IMR-90 (cell line): ENCODE measurements at regions not wholly inside any gene's neighbourhood (a gene's known extent, or its start where the extent isn't known, plus 50 kb on each side); places are given as distances from the start of the nearest gene placed in this dataset.

Experiments used
- ATAC-seq: fragments of 200-7000 bp; cut with Tn5 transposase; 2 replicates; pipeline ENCODE4 v1.9.1; 2020; ENCODE audit warnings: low read depth, mild to moderate bottlenecking, moderate library complexity
- BruUV-seq: library from RNA; stranded (reverse); fragments of 400-500 nt; replicated peaks from 2 replicates; lab custom pipeline; 2021; lab: Mats Ljungman, UMichigan
- CTCF ChIA-PET: fragments of 300-600 bp; formaldehyde crosslinking; extraction: SDS; loops from one replicate; lab custom pipeline; 2021; ENCODE audit warnings: antibody characterized with exemption; lab: Yijun Ruan, JAX
- POLR2A ChIA-PET: fragments of 300-600 bp; sonication (Branson Sonifier 250); formaldehyde crosslinking; loops from one replicate; lab custom pipeline; 2022; ENCODE audit warnings: antibody characterized with exemption; ENCODE audit not compliant: unreplicated experiment; lab: Charles Lee
- DNase-seq: peaks from one replicate; pipeline ENCODE4 v3.0.0; 2013
- H2AFZ ChIP-seq: replicated peaks from 2 replicates; pipeline ENCODE3; 2013; ENCODE audit warnings: low read length, mild to moderate bottlenecking; ENCODE audit not compliant: poor library complexity
- H2AK5ac ChIP-seq: 2 replicates; pipeline ENCODE4 v1.6.1; 2013; ENCODE audit warnings: low read depth, low read length, inconsistent platforms
- H2AK9ac ChIP-seq: replicated peaks from 2 replicates; pipeline ENCODE3; 2013; ENCODE audit warnings: mild to moderate bottlenecking, low read depth, low read length, moderate library complexity; ENCODE audit not compliant: poor library complexity
- H2BK120ac ChIP-seq: 2 replicates; pipeline ENCODE4 v1.6.1; 2013; ENCODE audit warnings: low read depth, low read length, inconsistent platforms
- H2BK15ac ChIP-seq: 3 replicates; pipeline ENCODE4 v1.6.1; 2013; ENCODE audit warnings: low read depth, low read length, inconsistent platforms
- H2BK20ac ChIP-seq: 2 replicates; pipeline ENCODE4 v1.6.1; 2013; ENCODE audit warnings: low read depth, mild to moderate bottlenecking, inconsistent platforms, low read length, moderate library complexity
- H2BK5ac ChIP-seq: 2 replicates; pipeline ENCODE4 v1.6.1; 2013; ENCODE audit warnings: mild to moderate bottlenecking, low read depth, low read length, inconsistent platforms; ENCODE audit not compliant: poor library complexity, severe bottlenecking
- H3K14ac ChIP-seq: replicated peaks from 2 replicates; pipeline ENCODE4 v1.6.1; 2013; ENCODE audit warnings: low read depth, low read length, inconsistent platforms
- H3K18ac ChIP-seq: 2 replicates; pipeline ENCODE4 v1.6.1; 2013; ENCODE audit warnings: low read depth, low read length, control low read depth
- H3K23ac ChIP-seq: 2 replicates; pipeline ENCODE4 v1.6.1; 2013; ENCODE audit warnings: low read depth, low read length, inconsistent platforms
- H3K27ac ChIP-seq: 2 replicates; pipeline ENCODE4 v1.5.1; 2013; ENCODE audit warnings: mild to moderate bottlenecking, control low read depth, low read length; ENCODE audit not compliant: insufficient read depth
- H3K27me3 ChIP-seq: 2 replicates; pipeline ENCODE4 v1.6.1; 2013; ENCODE audit warnings: low read length; ENCODE audit not compliant: control insufficient read depth, insufficient read depth
- H3K36me3 ChIP-seq: 2 replicates; pipeline ENCODE4 v1.6.1; 2013; ENCODE audit warnings: low read length, mixed read lengths; ENCODE audit not compliant: control insufficient read depth, insufficient read depth
- H3K4ac ChIP-seq: 2 replicates; pipeline ENCODE4 v1.6.1; 2013; ENCODE audit warnings: low read depth, low read length, inconsistent platforms
- H3K4me1 ChIP-seq: 2 replicates; pipeline ENCODE4 v1.6.1; 2013; ENCODE audit warnings: low read length, mixed read lengths; ENCODE audit not compliant: control insufficient read depth, insufficient read depth
- H3K4me2 ChIP-seq: 2 replicates; pipeline ENCODE4 v1.6.1; 2013; ENCODE audit warnings: low read depth, mild to moderate bottlenecking, control low read depth, low read length, moderate library complexity
- H3K4me3 ChIP-seq: 2 replicates; pipeline ENCODE4 v1.5.1; 2013; ENCODE audit warnings: low read depth, mild to moderate bottlenecking, control low read depth, low read length, moderate library complexity; ENCODE audit not compliant: insufficient read depth
- H3K56ac ChIP-seq: 2 replicates; pipeline ENCODE4 v1.6.1; 2013; ENCODE audit warnings: low read length, inconsistent platforms; ENCODE audit not compliant: insufficient read depth; ENCODE audit errors: extremely low read depth
- H3K79me1 ChIP-seq, 2 experiments: 2 replicates each; pipeline ENCODE4 v1.6.1; 2013; ENCODE audit warnings: low read length in 2 of 2, inconsistent platforms in 1 of 2, low read depth in 1 of 2
- H3K9ac ChIP-seq: 2 replicates; pipeline ENCODE4 v1.6.1; 2013; ENCODE audit warnings: low read depth, low read length, control low read depth
- H3K9me1 ChIP-seq: 2 replicates; pipeline ENCODE4 v1.6.1; 2013; ENCODE audit warnings: low read length, inconsistent platforms; ENCODE audit not compliant: insufficient read depth
- H3K9me3 ChIP-seq: 2 replicates; pipeline ENCODE4 v1.6.1; 2013; ENCODE audit warnings: low read length; ENCODE audit not compliant: control insufficient read depth, insufficient read depth
- H4K20me1 ChIP-seq: 2 replicates; pipeline ENCODE4 v1.6.1; 2013; ENCODE audit warnings: low read length, inconsistent platforms; ENCODE audit not compliant: insufficient read depth
- H4K5ac ChIP-seq: 2 replicates; pipeline ENCODE4 v1.6.1; 2013; ENCODE audit warnings: mild to moderate bottlenecking, low read depth, low read length, control low read depth
- H4K8ac ChIP-seq, 2 experiments: 2 replicates each; pipeline ENCODE4 v1.6.1; 2013; ENCODE audit warnings: low read depth in 2 of 2, low read length in 2 of 2, control low read depth in 1 of 2, inconsistent platforms in 1 of 2
- H4K91ac ChIP-seq: 2 replicates; pipeline ENCODE4 v1.6.1; 2013; ENCODE audit warnings: low read depth, low read length, inconsistent platforms; ENCODE audit not compliant: insufficient read depth
- BHLHE40 ChIP-seq: fragments of 150-350 bp; IDR thresholded peaks from 2 replicates; pipeline ENCODE4 v1.6.1; 2016; ENCODE audit warnings: mild to moderate bottlenecking, low read depth, low read length
- CEBPB ChIP-seq: IDR thresholded peaks from 2 replicates; pipeline ENCODE4 v1.6.1; 2012; ENCODE audit warnings: low read depth, low read length, improper control_type of control experiment
- FOS ChIP-seq: fragments of 150-350 bp; IDR thresholded peaks from 2 replicates; pipeline ENCODE4 v1.6.1; 2016; ENCODE audit warnings: low read depth, low read length
- MAFK ChIP-seq: IDR thresholded peaks from 2 replicates; pipeline ENCODE4 v1.6.1; 2012; ENCODE audit warnings: low read depth, low read length, improper control_type of control experiment
- MAZ ChIP-seq: IDR thresholded peaks from 2 replicates; pipeline ENCODE4 v1.6.1; 2012; ENCODE audit warnings: low read depth, mild to moderate bottlenecking, low read length, improper control_type of control experiment, moderate library complexity, borderline replicate concordance
- MXI1 ChIP-seq: IDR thresholded peaks from 2 replicates; pipeline ENCODE4 v1.6.1; 2012; ENCODE audit warnings: low read depth, mild to moderate bottlenecking, low read length, moderate library complexity, borderline replicate concordance
- NFE2L2 ChIP-seq: fragments of 150-350 bp; IDR thresholded peaks from 2 replicates; pipeline ENCODE4 v1.6.1; 2016; ENCODE audit warnings: low read depth, mild to moderate bottlenecking, low read length
- POLR2A ChIP-seq: IDR thresholded peaks from 2 replicates; pipeline ENCODE4 v1.6.1; 2012; ENCODE audit warnings: mild to moderate bottlenecking, low read depth, low read length
- RAD21 ChIP-seq: IDR thresholded peaks from 2 replicates; pipeline ENCODE4 v1.6.1; 2012; ENCODE audit warnings: low read length, improper control_type of control experiment
- RCOR1 ChIP-seq: IDR thresholded peaks from 2 replicates; pipeline ENCODE4 v1.6.1; 2012; ENCODE audit warnings: mild to moderate bottlenecking, low read length, improper control_type of control experiment; ENCODE audit not compliant: insufficient replicate concordance
- RFX5 ChIP-seq: IDR thresholded peaks from 2 replicates; pipeline ENCODE4 v1.8.0; 2012; ENCODE audit warnings: low read depth, mild to moderate bottlenecking, low read length, moderate library complexity
- SMC3 ChIP-seq: fragments of 150-350 bp; IDR thresholded peaks from 2 replicates; pipeline ENCODE4 v1.6.1; 2016; ENCODE audit warnings: low read depth, mild to moderate bottlenecking, antibody characterized with exemption, low read length, moderate library complexity
- WGBS, 2 experiments: methylation state at CpG; one replicate each; pipeline versions ENCODE4 v1.1.5 to v1.1.7; 2013; ENCODE audit warnings: missing lambda C conversion rate in 2 of 2; ENCODE audit not compliant: insufficient read length in 1 of 2; ENCODE audit errors: extremely low coverage in 2 of 2; 5-methylcytosine and 5-hydroxymethylcytosine counted together
- dilution Hi-C: fragments of 300-500 bp; cut with HindIII; formaldehyde crosslinking; loops from one replicate; pipeline ENCODE4 v1.14.3; 2018; ENCODE audit warnings: low sequenced_read_pairs; ENCODE audit not compliant: unreplicated experiment
- in situ Hi-C: fragments of 300-500 bp; cut with MboI; formaldehyde crosslinking; loops from 3 replicates; pipeline ENCODE4 v1.14.3; 2019; ENCODE audit warnings: low sequenced_read_pairs, inconsistent platforms, mixed read lengths
- intact Hi-C: fragments of 100-400 bp; cut with micrococcal nuclease; formaldehyde crosslinking; loops from 2 replicates; pipeline ENCODE4 v1.10.0; 2022
- TF ChIP-seq, protein P1 (sequence below): conservative IDR thresholded peaks from 2 replicates; pipeline ENCODE4 v1.5.1; 2012; ENCODE audit warnings: mild to moderate bottlenecking, low read depth, low read length, improper control_type of control experiment
- TF ChIP-seq, protein P2 (sequence below): fragments of 150-350 bp; IDR thresholded peaks from 2 replicates; pipeline ENCODE4 v1.6.1; 2016; ENCODE audit warnings: low read depth, mild to moderate bottlenecking, low read length, moderate library complexity, borderline replicate concordance

DNA sequence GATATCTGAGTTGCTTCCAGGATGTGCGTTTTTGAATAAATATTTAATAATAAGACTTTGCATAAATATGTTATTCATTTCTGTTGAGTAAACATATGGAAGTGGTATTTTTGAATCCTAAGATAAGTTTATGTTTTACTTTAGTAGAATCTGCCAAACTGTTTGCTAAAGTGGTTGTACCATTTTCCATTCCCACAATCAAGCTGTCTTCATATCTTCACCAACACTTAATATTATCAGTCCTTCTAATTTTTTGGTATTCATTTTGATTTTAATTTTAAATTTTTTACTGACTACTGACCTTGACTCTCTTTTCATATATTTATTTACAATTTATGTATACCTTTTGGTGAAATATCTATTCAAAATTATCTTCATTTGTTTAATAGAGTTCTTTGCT, 293.9 kb upstream of the PTCHD4 start:
- no peaks in the 10 kb centered on the region for H3K9me3 ChIP-seq
- no peak overlapping the region for H2AK9ac ChIP-seq
- BruUV-seq: no TSS peak
- ATAC-seq: no peak
- H3K4me2 ChIP-seq: no peak overlapping the region
- H4K91ac ChIP-seq: no peak overlapping the region
- no peak overlapping the region for H2AK5ac ChIP-seq
- no peak overlapping the region for H3K9ac ChIP-seq
- in situ Hi-C loops (no loop called here), intact Hi-C loops (no loop called here), dilution Hi-C loops (no loop called here)
- H2BK20ac ChIP-seq: no peak overlapping the region
- H3K23ac ChIP-seq: no peak overlapping the region
- H3K36me3 ChIP-seq: no peaks in the 10 kb centered on the region
- H2AFZ ChIP-seq: no peak overlapping the region
- no peak overlapping the region for H4K8ac ChIP-seq
- TF ChIP-seq NFE2L2 (no peak), RAD21 (no peak), BHLHE40 (no peak), MAZ (no peak), CEBPB (no peak), RFX5 (no peak), FOS (no peak), SMC3 (no peak), MXI1 (no peak), MAFK (no peak), POLR2A (no peak), RCOR1 (no peak)
- TF ChIP-seq, protein P1, sequence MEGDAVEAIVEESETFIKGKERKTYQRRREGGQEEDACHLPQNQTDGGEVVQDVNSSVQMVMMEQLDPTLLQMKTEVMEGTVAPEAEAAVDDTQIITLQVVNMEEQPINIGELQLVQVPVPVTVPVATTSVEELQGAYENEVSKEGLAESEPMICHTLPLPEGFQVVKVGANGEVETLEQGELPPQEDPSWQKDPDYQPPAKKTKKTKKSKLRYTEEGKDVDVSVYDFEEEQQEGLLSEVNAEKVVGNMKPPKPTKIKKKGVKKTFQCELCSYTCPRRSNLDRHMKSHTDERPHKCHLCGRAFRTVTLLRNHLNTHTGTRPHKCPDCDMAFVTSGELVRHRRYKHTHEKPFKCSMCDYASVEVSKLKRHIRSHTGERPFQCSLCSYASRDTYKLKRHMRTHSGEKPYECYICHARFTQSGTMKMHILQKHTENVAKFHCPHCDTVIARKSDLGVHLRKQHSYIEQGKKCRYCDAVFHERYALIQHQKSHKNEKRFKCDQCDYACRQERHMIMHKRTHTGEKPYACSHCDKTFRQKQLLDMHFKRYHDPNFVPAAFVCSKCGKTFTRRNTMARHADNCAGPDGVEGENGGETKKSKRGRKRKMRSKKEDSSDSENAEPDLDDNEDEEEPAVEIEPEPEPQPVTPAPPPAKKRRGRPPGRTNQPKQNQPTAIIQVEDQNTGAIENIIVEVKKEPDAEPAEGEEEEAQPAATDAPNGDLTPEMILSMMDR: no peak
- TF ChIP-seq, protein P2, sequence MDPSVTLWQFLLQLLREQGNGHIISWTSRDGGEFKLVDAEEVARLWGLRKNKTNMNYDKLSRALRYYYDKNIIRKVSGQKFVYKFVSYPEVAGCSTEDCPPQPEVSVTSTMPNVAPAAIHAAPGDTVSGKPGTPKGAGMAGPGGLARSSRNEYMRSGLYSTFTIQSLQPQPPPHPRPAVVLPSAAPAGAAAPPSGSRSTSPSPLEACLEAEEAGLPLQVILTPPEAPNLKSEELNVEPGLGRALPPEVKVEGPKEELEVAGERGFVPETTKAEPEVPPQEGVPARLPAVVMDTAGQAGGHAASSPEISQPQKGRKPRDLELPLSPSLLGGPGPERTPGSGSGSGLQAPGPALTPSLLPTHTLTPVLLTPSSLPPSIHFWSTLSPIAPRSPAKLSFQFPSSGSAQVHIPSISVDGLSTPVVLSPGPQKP: no peak
- H3K27me3 ChIP-seq: no peaks in the 10 kb centered on the region
- H2BK120ac ChIP-seq: no peak overlapping the region
- H3K9me1 ChIP-seq: no peaks in the 10 kb centered on the region
- no peaks in the 10 kb centered on the region for H3K4me1 ChIP-seq
- no peak overlapping the region for H2BK15ac ChIP-seq
- H3K18ac ChIP-seq: no peak overlapping the region
- H3K4ac ChIP-seq: no peak overlapping the region
- no peak overlapping the region for H3K4me3 ChIP-seq
- no peak overlapping the region for H3K27ac ChIP-seq
- no peak overlapping the region for H2BK5ac ChIP-seq
- CTCF ChIA-PET: no interaction called here
- WGBS, 2 experiments: no CpG with 5 or more reads among the region's 1 CpG
- no peaks in the 10 kb centered on the region for H4K20me1 ChIP-seq
- H4K5ac ChIP-seq: no peak overlapping the region
- H3K14ac ChIP-seq: no peak overlapping the region
- POLR2A ChIA-PET: no interaction called here
- H3K79me1 ChIP-seq: no peaks in the 10 kb centered on the region
- no peak for DNase-seq
- H3K56ac ChIP-seq: no peak overlapping the region
